Heart left ventricle (tissue), 13 donors: ENCODE measurements at regions not wholly inside any gene's neighbourhood (a gene's known extent, or its start where the extent isn't known, plus 50 kb on each side); places are given as distances from the start of the nearest gene placed in this dataset.

Source experiments
- POLR2A ChIP-seq, 2 donors: fragments of 450-650 bp; IDR thresholded peaks; one replicate each; pipeline ENCODE4 v1.6.1; 2017; ENCODE audit warnings: antibody characterized with exemption in 2 of 2, mild to moderate bottlenecking in 2 of 2, moderate library complexity in 2 of 2
- TF ChIP-seq, protein P1 (sequence below), 12 donors: fragments of 200-600 bp; sonication (generic) in 4 of 12; IDR thresholded peaks; one replicate each; pipeline versions ENCODE4 v1.5.0 to v1.8.0; 2018 to 2022; ENCODE audit warnings: antibody characterized with exemption in 12 of 12, mild to moderate bottlenecking in 5 of 12
- donor health status: ischemic (EF 13 %, LVEDD 7.1; RV severe dilation, severe dysfunction).
- donor health status: DM: no; HTN: yes; CAD: no.
- donor health status: DM: no; HTN: no; CAD: no.
- donor health status: ischemic (EF 25% LVEDD 6.9; RV normal size, moderate dysfunction).
- donor health status: ischemic (EF 25% LVEDD 5.7; RV mildly dilated, moderate dysfunction).
- donor health status: ischemic (EF 35%, LVEDD 5.7; RV mildly dilated, moderate dysfunction).
- donor health status: nonischemic (EF 11% LVEDD 7.7; RV severe dilation, severe dysfunction).
- donor health status: DM: yes; HTN: yes; CAD: no.
- donor health status: PGD.
- donor health status: ischemic (EF 29% LVEDD 5.4; RV normal size, mild dysfunction).
- donor health status: nonischemic (EF 23%, LVEDD 6.1; RV moderate dilation, normal function).

DNA sequence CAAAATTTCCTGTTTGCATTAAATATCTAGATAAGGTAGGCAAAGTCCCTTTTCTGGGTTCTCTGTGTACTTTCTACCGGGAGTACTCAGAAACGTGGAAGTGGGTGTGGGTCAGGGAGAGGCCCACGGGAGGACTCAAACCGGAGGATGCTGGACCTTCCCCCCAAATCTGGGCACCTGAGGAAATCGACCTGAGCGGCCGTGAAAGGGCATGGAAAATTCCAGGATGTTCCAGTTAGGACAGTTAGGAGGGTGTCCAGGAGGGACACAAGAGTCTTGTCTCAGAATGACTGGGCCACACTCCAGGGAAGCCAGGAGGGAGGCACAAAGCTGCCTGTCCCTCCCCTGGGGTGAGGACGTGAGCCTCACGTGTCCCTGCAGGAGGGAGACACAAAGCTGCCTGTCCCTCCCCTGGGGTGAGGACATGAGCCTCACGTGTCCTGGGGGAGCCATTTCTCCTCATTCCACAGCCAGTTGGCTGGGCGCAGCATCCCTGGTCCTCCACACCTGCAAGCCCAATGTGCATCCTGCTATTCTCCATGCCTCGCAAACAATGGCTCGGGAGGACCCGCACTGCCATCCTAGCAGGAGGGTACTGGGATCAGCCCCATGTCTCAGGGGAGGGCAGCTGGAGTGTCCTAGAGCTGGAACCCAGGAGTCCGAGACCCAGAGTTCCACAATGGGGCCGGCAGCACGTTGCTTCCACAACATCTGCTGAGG, 190.5 kb upstream of the PPP2R2D start:
- TF ChIP-seq, protein P1, sequence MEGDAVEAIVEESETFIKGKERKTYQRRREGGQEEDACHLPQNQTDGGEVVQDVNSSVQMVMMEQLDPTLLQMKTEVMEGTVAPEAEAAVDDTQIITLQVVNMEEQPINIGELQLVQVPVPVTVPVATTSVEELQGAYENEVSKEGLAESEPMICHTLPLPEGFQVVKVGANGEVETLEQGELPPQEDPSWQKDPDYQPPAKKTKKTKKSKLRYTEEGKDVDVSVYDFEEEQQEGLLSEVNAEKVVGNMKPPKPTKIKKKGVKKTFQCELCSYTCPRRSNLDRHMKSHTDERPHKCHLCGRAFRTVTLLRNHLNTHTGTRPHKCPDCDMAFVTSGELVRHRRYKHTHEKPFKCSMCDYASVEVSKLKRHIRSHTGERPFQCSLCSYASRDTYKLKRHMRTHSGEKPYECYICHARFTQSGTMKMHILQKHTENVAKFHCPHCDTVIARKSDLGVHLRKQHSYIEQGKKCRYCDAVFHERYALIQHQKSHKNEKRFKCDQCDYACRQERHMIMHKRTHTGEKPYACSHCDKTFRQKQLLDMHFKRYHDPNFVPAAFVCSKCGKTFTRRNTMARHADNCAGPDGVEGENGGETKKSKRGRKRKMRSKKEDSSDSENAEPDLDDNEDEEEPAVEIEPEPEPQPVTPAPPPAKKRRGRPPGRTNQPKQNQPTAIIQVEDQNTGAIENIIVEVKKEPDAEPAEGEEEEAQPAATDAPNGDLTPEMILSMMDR (IDR thresholded peaks at IDR 0.05): no peak
- no peak for TF ChIP-seq POLR2A (IDR thresholded peaks at IDR 0.05)
